Ammon's horn (tissue), 1 donor: ENCODE measurements at regions not wholly inside any gene's neighbourhood (a gene's known extent, or its start where the extent isn't known, plus 50 kb on each side); places are given as distances from the start of the nearest gene placed in this dataset.

Experiments
- DNase-seq: peaks from one replicate; pipeline ENCODE4 v3.0.0-alpha.2; 2016; ENCODE audit warnings: low spot score

GRCh38 chr4:1463088-1463926 is 57.1 kb upstream of the NKX1-1 start:
- no peak for DNase-seq

GRCh38 chr4:1462768-1463075 is 56.5 kb upstream of the NKX1-1 start:
- DNase-seq: no peak

GRCh38 chr4:1462009-1462767 is 55.9 kb upstream of the NKX1-1 start:
- no peak for DNase-seq

- no peak for DNase-seq
Measured at GRCh38 chr4:1460967-1461868, 55.0 kb upstream of the NKX1-1 start.

- DNase-seq: no peak
Measured at GRCh38 chr4:1459722-1460511, 53.7 kb upstream of the NKX1-1 start.

GRCh38 chr4:1459081-1459721 is 53.0 kb upstream of the NKX1-1 start:
- DNase-seq: no peak

- no peak for DNase-seq
Measured at GRCh38 chr4:1458581-1458980, 52.3 kb upstream of the NKX1-1 start.
